SK-N-SH (cell line): ENCODE measurements at regions not wholly inside any gene's neighbourhood (a gene's known extent, or its start where the extent isn't known, plus 50 kb on each side); places are given as distances from the start of the nearest gene placed in this dataset.

Source experiments
- CTCF ChIA-PET: fragments of 300-600, 350-600 bp; formaldehyde crosslinking; extraction: SDS; loops from one replicate; lab custom pipeline; 2021; lab: Yijun Ruan, JAX
- POLR2A ChIA-PET: fragments of 350-600 bp; sonication (Branson Sonifier 250); formaldehyde crosslinking; extraction: SDS; loops from one replicate; lab custom pipeline; 2020; ENCODE audit warnings: antibody characterized with exemption, inconsistent platforms; lab: Yijun Ruan, JAX
- DNase-seq: peaks from one replicate; pipeline ENCODE4 v3.0.0; 2012
- H2AFZ ChIP-seq: fragments of 200-600 bp; sonication (generic); 2 replicates; pipeline ENCODE4 v1.8.1; 2016; ENCODE audit warnings: antibody characterized with exemption, mild to moderate bottlenecking, low read depth
- H3F3A ChIP-seq: fragments of 200-600 bp; sonication (generic); replicated peaks from 2 replicates; pipeline ENCODE3; 2016; ENCODE audit warnings: antibody characterized with exemption, mild to moderate bottlenecking; ENCODE audit not compliant: insufficient read depth
- H3K27ac ChIP-seq, 2 experiments: fragments of 200-500 bp in 1 of 2; fragments of 200-600 bp in 1 of 2; sonication (Bioruptor generic) in 1 of 2; sonication (generic), shearing (Covaris generic) in 1 of 2; 2 replicates each; pipeline versions ENCODE4 v1.5.1 to v1.6.1; 2014 to 2016; ENCODE audit warnings: low read depth in 2 of 2, inconsistent platforms in 1 of 2, low read length in 1 of 2, mild to moderate bottlenecking in 1 of 2, mixed read lengths in 1 of 2
- H3K27me3 ChIP-seq: fragments of 200-600 bp; sonication (generic), shearing (Covaris generic); 2 replicates; pipeline ENCODE4 v1.6.1; 2016; ENCODE audit warnings: mixed run types; ENCODE audit not compliant: insufficient read depth
- H3K36me3 ChIP-seq, 2 experiments: fragments of 200-500 bp in 1 of 2; fragments of 200-600 bp in 1 of 2; sonication (Bioruptor generic) in 1 of 2; sonication (generic) in 1 of 2; replicated peaks in 1 of 2; 2 replicates each; pipeline versions ENCODE3 to v1.5.1; 2014 to 2016; ENCODE audit warnings: low read length in 1 of 2, mild to moderate bottlenecking in 1 of 2; ENCODE audit not compliant: insufficient read depth in 2 of 2, control insufficient read depth in 1 of 2
- H3K4me1 ChIP-seq, 2 experiments: fragments of 200-500 bp in 1 of 2; fragments of 200-600 bp in 1 of 2; sonication (Bioruptor generic) in 1 of 2; sonication (generic), shearing (Covaris generic) in 1 of 2; 2 replicates each; pipeline versions ENCODE4 v1.5.1 to v1.6.1; 2014 to 2016; ENCODE audit warnings: low read depth in 1 of 2, low read length in 1 of 2, mixed run types in 1 of 2; ENCODE audit not compliant: insufficient read depth in 2 of 2, control insufficient read depth in 1 of 2
- H3K4me2 ChIP-seq: fragments of 200-600 bp; sonication (generic), shearing (Covaris generic); 2 replicates; pipeline ENCODE4 v1.6.1; 2017; ENCODE audit warnings: mixed run types
- H3K4me3 ChIP-seq, 2 experiments: fragments of 200-500 bp in 1 of 2; fragments of 200-600 bp in 1 of 2; sonication (Bioruptor generic) in 1 of 2; sonication (generic), shearing (Covaris generic) in 1 of 2; 2 replicates each; pipeline versions ENCODE4 v1.5.1 to v1.8.1; 2014 to 2016; ENCODE audit warnings: low read depth in 2 of 2, inconsistent platforms in 1 of 2, low read length in 1 of 2, mild to moderate bottlenecking in 1 of 2, mixed read lengths in 1 of 2, moderate library complexity in 1 of 2
- H3K79me2 ChIP-seq: fragments of 200-600 bp; sonication (generic); 2 replicates; pipeline ENCODE4 v1.8.1; 2017; ENCODE audit warnings: mild to moderate bottlenecking; ENCODE audit not compliant: insufficient read depth
- H3K9ac ChIP-seq: fragments of 200-600 bp; sonication (generic); 2 replicates; pipeline ENCODE4 v1.6.1; 2017; ENCODE audit warnings: mixed run types
- H3K9me2 ChIP-seq: fragments of 200-600 bp; sonication (generic); 2 replicates; pipeline ENCODE4 v1.6.1; 2017; ENCODE audit warnings: mixed run types
- H3K9me3 ChIP-seq: fragments of 200-600 bp; sonication (generic); 2 replicates; pipeline ENCODE4 v1.6.1; 2017; ENCODE audit warnings: mixed run types, mild to moderate bottlenecking, moderate library complexity
- H4K20me1 ChIP-seq: fragments of 200-600 bp; sonication (generic); 2 replicates; pipeline ENCODE4 v1.6.1; 2017; ENCODE audit warnings: mild to moderate bottlenecking, mixed run types; ENCODE audit not compliant: insufficient read depth
- ELF1 ChIP-seq: IDR thresholded peaks from 2 replicates; pipeline ENCODE4 v1.4.0; 2012
- GABPA ChIP-seq: IDR thresholded peaks from 2 replicates; pipeline ENCODE4 v1.4.0; 2012; ENCODE audit warnings: low read depth, mild to moderate bottlenecking
- MXI1 ChIP-seq: IDR thresholded peaks from 2 replicates; pipeline ENCODE4 v1.6.1; 2012; ENCODE audit warnings: mild to moderate bottlenecking, low read depth, low read length, improper control_type of control experiment
- RCOR1 ChIP-seq: fragments of 150-350 bp; IDR thresholded peaks from 2 replicates; pipeline ENCODE4 v1.6.1; 2017; ENCODE audit warnings: antibody characterized with exemption, low read length
- RXRA ChIP-seq: IDR thresholded peaks from 2 replicates; pipeline ENCODE4 v1.4.0; 2012; ENCODE audit warnings: low read depth, mild to moderate bottlenecking, borderline replicate concordance
- TCF12 ChIP-seq: IDR thresholded peaks from 2 replicates; pipeline ENCODE4 v1.4.0; 2012
- YY1 ChIP-seq: IDR thresholded peaks from 2 replicates; pipeline ENCODE4 v1.4.0; 2012; ENCODE audit warnings: low read depth, mild to moderate bottlenecking
- WGBS: methylation state at CpG from one replicate; pipeline ENCODE4 v1.1.6; 2017; ENCODE audit warnings: low lambda C conversion rate; 5-methylcytosine and 5-hydroxymethylcytosine counted together
- TF ChIP-seq, protein P1 (sequence below): IDR thresholded peaks from 2 replicates; pipeline ENCODE4; 2012
- TF ChIP-seq, protein P2 (sequence below): IDR thresholded peaks from 2 replicates; pipeline ENCODE4 v1.4.0; 2012; ENCODE audit warnings: low read depth, borderline replicate concordance

DNA sequence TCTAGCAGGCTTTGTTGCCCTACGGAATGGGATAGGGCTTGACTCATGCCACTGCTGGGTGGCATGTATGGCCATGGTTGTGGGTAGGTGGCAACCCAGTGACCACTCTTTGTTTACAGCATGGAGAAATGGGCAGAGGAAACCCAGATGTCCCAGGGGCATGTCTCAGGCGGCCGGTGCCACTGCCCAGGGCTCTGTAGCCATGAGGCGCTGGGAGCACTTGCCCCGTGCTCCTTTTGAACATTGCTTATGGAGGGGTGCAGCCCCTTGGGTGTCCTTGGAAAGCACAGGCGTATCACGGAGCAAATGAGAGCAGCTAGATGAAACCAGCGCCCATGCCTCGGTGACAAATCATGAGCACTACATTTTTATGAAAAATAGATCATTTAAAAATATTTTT, 212.5 kb upstream of the ECI2 start:
- H4K20me1 ChIP-seq, result no peaks in the 10 kb centered on the region
- no peak overlapping the region for H3K4me2 ChIP-seq
- DNase-seq, result no peak
- no peaks in the 10 kb centered on the region for H3K9me3 ChIP-seq
- H3K4me1 ChIP-seq, result peaks cover 0 to 16% of the 10 kb centered on the region in 2 experiments; a peak in 2 of 4 replicates
- H3K9ac ChIP-seq, result no peak overlapping the region
- H2AFZ ChIP-seq, result no peak overlapping the region; the same call in 1 of the 2 replicates
- H3K36me3 ChIP-seq, result no peaks in the 10 kb centered on the region
- H3F3A ChIP-seq, result peaks cover 8% of the 10 kb centered on the region
- H3K4me3 ChIP-seq, result no peak overlapping the region
- no peaks in the 10 kb centered on the region for H3K9me2 ChIP-seq
- WGBS, result 80% methylated on average over 5 of the region's 9 CpGs
- no peak overlapping the region for H3K27ac ChIP-seq
- CTCF ChIA-PET, result no interaction called here
- H3K79me2 ChIP-seq, result no peaks in the 10 kb centered on the region
- no peak for TF ChIP-seq GABPA
- TF ChIP-seq RCOR1, result no peak
- TF ChIP-seq ELF1, result no peak
- no peak for TF ChIP-seq YY1
- TF ChIP-seq, protein P1, sequence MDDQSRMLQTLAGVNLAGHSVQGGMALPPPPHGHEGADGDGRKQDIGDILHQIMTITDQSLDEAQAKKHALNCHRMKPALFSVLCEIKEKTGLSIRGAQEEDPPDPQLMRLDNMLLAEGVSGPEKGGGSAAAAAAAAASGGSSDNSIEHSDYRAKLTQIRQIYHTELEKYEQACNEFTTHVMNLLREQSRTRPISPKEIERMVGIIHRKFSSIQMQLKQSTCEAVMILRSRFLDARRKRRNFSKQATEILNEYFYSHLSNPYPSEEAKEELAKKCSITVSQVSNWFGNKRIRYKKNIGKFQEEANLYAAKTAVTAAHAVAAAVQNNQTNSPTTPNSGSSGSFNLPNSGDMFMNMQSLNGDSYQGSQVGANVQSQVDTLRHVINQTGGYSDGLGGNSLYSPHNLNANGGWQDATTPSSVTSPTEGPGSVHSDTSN, result no peak
- POLR2A ChIA-PET, result no interaction called here
- H3K27me3 ChIP-seq, result peaks cover 5% of the 10 kb centered on the region; the same call in 1 of the 2 replicates

DNA sequence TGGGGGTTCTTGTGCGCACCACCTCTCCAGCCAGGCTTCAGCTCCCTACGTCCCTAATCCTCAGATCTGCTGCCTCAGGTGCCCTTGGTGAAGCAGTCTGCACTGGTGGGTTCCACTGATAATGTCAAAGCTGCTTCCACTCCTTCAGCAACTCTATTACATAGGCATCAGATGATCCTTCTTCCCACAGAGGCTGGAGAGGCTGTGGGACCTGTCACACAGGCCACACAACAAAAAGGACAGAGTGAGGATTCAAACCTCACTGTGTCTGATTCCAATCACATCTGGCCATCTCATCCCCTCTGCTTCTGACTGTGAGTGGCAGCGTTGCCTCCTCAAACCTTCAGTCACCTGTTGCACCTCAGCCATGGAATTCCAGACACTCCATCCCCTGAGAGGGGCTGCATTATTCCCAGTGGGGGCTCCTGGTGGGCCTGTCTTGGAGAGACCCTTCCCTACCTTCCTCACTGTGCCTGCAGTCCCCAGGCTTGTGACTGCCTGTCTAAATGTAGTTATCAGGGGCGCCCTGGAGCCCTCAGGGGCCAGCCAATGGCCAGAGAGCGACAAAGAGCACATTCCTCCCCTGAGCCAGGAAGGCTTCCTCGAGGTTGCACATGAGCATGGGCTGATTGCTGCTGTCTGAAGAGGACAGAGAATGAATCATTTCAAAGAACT, 211.4 kb upstream of the ECI2 start:
- H3K4me3 ChIP-seq, result no peak overlapping the region
- no peaks in the 10 kb centered on the region for H3K9me2 ChIP-seq
- 55% methylated on average over 6 of the region's 6 CpGs for WGBS
- H3K9me3 ChIP-seq, result no peaks in the 10 kb centered on the region
- ChIA-PET CTCF (no interaction called here), POLR2A (no interaction called here)
- peaks cover 5% of the 10 kb centered on the region; the same call in 1 of the 2 replicates for H3K27me3 ChIP-seq
- H3K79me2 ChIP-seq, result no peaks in the 10 kb centered on the region
- no peaks in the 10 kb centered on the region for H4K20me1 ChIP-seq
- H3K9ac ChIP-seq, result no peak overlapping the region
- no peak overlapping the region for H2AFZ ChIP-seq
- H3K4me2 ChIP-seq, result no peak overlapping the region
- TF ChIP-seq TCF12 (no peak), MXI1 (no peak), RXRA (no peak)
- TF ChIP-seq, protein P2, sequence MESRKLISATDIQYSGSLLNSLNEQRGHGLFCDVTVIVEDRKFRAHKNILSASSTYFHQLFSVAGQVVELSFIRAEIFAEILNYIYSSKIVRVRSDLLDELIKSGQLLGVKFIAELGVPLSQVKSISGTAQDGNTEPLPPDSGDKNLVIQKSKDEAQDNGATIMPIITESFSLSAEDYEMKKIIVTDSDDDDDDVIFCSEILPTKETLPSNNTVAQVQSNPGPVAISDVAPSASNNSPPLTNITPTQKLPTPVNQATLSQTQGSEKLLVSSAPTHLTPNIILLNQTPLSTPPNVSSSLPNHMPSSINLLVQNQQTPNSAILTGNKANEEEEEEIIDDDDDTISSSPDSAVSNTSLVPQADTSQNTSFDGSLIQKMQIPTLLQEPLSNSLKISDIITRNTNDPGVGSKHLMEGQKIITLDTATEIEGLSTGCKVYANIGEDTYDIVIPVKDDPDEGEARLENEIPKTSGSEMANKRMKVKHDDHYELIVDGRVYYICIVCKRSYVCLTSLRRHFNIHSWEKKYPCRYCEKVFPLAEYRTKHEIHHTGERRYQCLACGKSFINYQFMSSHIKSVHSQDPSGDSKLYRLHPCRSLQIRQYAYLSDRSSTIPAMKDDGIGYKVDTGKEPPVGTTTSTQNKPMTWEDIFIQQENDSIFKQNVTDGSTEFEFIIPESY, result no peak
- TF ChIP-seq, protein P1, result no peak
- H3K27ac ChIP-seq, result no peak overlapping the region
- H3F3A ChIP-seq, result peaks cover 8% of the 10 kb centered on the region
- H3K36me3 ChIP-seq, result no peaks in the 10 kb centered on the region
- DNase-seq, result no peak
- H3K4me1 ChIP-seq, result peaks cover 0 to 13% of the 10 kb centered on the region in 2 experiments; a peak in 2 of 4 replicates
